Effector memory CD8-positive, alpha-beta T cell (primary cell): ENCODE measurements at regions not wholly inside any gene's neighbourhood (a gene's known extent, or its start where the extent isn't known, plus 50 kb on each side); places are given as distances from the start of the nearest gene placed in this dataset.

Source experiments
- ATAC-seq: fragments of 150-1000 bp; cut with Tn5 transposase; replicated peaks from 2 replicates; pipeline ENCODE4 v1.10.0; 2021; ENCODE audit warnings: mild to moderate bottlenecking, moderate library complexity
- DNase-seq, 3 experiments: peaks; one replicate each; pipeline ENCODE4 v3.0.0; 2021
- H3K27ac Mint-ChIP-seq, 2 donors: one replicate each; pipeline ENCODE4 v1.8.0; 2022; ENCODE audit warnings: mild to moderate bottlenecking in 2 of 2, mixed read lengths in 2 of 2, moderate library complexity in 2 of 2
- H3K27me3 Mint-ChIP-seq, 2 donors: one replicate each; pipeline ENCODE4 v1.8.0; 2022; ENCODE audit warnings: mixed read lengths in 2 of 2
- H3K36me3 Mint-ChIP-seq: one replicate; pipeline ENCODE4 v1.8.0; 2022; ENCODE audit warnings: mild to moderate bottlenecking, moderate library complexity, mixed read lengths; ENCODE audit not compliant: insufficient read depth
- H3K4me1 Mint-ChIP-seq, 2 donors: one replicate each; pipeline ENCODE4 v1.8.0; 2022; ENCODE audit warnings: low read depth in 2 of 2, mixed read lengths in 2 of 2
- H3K4me3 Mint-ChIP-seq, 2 donors: one replicate each; pipeline ENCODE4 v1.8.0; 2022; ENCODE audit warnings: mild to moderate bottlenecking in 2 of 2, mixed read lengths in 2 of 2, moderate library complexity in 2 of 2
- H3K9me3 Mint-ChIP-seq, 2 donors: one replicate each; pipeline ENCODE4 v1.8.0; 2022; ENCODE audit warnings: mixed read lengths in 2 of 2

DNA sequence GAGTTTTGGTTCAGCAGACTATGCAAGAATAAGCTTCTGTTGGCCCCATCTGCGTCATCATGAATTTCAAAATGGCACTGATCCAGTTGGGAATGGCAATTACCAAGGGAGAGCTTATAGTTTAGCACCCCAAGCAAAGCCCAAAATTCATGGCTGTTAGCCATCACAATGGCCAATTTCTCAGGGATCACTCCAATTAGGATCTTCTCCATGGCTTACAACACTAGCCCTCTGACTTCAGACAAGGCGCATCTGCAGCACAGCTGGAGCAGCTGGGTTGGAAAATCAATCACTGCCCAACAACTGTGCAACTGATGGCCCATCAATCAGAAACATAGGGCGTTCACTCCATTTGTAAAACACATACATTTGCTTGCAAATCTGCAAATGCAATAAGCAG lies 273.6 kb downstream of the SRBD1 start:
- H3K4me1 Mint-ChIP-seq: no peaks in the 10 kb centered on the region
- no peaks in the 10 kb centered on the region for H3K36me3 Mint-ChIP-seq
- ATAC-seq (no peak), DNase-seq (no peak)
- no peaks in the 10 kb centered on the region for H3K9me3 Mint-ChIP-seq
- peaks cover 23 to 41% of the 10 kb centered on the region in 2 donors for H3K27me3 Mint-ChIP-seq
- H3K4me3 Mint-ChIP-seq: no peak overlapping the region
- H3K27ac Mint-ChIP-seq: no peak overlapping the region

DNA sequence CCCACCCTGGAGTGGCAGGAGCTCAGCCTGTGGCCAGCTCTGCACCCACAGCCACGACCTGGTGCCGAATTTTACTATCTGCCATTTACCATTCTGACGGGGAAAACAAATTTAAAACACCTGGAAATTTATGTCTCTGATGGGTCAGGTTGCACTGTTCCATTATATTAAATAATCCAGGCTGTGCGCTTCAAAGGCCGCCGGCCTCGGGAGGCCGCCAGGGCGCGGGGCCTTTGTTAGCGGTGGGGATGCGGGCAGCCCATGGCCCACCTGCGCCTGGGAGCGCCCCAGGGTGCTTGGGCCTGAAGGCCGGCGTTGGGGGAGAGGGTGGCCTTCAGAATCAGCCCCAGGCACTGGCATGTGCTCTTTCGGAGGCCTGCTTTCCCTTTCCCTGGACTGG lies 276.9 kb downstream of the SRBD1 start:
- Mint-ChIP-seq H3K27me3 (peaks cover 17 to 34% of the 10 kb centered on the region in 2 donors), H3K4me1 (peaks cover 0 to 3% of the 10 kb centered on the region in 2 donors), H3K9me3 (no peaks in the 10 kb centered on the region), H3K27ac (no peak overlapping the region), H3K4me3 (no peak overlapping the region), H3K36me3 (no peaks in the 10 kb centered on the region)
- ATAC-seq (no peak), DNase-seq (no peak)

DNA sequence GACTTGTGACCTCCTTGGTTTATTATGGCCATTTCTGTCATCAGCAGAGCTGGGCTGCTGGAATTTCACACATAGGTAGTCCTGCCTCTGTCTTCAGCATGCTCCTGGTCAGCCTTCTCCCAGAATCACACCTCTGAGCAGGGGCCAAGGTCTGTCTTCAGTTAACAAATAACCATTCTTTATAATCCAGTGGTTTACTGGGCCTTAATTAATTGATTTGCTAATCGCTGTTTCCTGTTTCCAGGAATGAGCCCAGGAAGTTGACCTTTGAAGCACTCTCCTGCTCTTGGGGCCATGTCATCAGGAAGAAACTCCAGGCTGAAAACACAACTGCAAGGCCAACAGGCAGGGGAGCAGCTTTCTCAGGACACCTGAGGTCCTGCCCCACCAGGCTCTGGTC lies 278.5 kb downstream of the SRBD1 start:
- Mint-ChIP-seq H3K36me3 (no peaks in the 10 kb centered on the region), H3K27ac (no peak overlapping the region), H3K27me3 (peaks cover 13 to 35% of the 10 kb centered on the region in 2 donors), H3K4me3 (no peak overlapping the region), H3K9me3 (no peaks in the 10 kb centered on the region), H3K4me1 (peaks cover 0 to 3% of the 10 kb centered on the region in 2 donors)
- ATAC-seq (no peak), DNase-seq (no peak)

DNA sequence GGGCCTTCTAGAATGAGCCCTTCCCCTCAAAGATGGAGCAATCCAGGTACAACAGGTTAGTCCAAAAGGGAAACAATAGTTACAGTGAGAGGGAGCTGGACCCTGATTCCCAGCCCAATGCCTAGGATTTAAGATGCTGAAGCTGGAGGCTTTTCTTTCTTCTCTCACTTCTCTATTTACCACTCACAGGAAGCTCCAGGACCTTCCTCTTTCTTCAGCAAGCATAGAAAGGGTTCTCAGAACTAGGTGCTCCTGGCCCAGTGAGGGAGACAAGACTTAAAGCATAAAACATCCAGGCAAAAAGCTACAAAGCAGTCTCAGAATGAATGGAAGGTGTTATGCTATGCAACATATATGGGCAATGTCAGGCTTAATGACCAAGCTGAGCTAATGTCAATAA lies 279.0 kb downstream of the SRBD1 start:
- Mint-ChIP-seq H3K4me1 (peaks cover 0 to 3% of the 10 kb centered on the region in 2 donors), H3K9me3 (no peaks in the 10 kb centered on the region), H3K27me3 (peaks cover 13 to 35% of the 10 kb centered on the region in 2 donors), H3K27ac (no peak overlapping the region), H3K4me3 (no peak overlapping the region), H3K36me3 (no peaks in the 10 kb centered on the region)
- no peak for DNase-seq
- ATAC-seq: no peak

DNA sequence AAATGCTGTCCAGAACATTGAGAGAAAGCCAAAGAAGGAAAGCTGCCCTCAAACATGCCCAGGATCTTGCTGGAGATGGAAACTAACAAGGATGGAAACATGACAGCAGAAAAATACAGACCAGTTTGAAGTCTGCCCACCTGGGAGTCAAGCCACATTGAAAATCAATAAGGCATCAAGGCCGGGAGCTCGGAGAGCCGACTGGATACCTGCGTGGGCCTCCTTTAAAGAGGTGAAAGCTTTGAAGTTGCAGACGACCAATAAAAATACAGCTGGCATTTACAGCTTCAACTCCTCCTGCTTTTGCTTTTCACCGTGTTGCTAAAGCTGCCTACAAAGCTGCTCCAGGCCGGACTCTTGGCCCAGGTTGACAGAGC lies 279.7 kb downstream of the SRBD1 start:
- H3K9me3 Mint-ChIP-seq: no peaks in the 10 kb centered on the region
- no peak overlapping the region for H3K27ac Mint-ChIP-seq
- no peak overlapping the region for H3K4me3 Mint-ChIP-seq
- H3K27me3 Mint-ChIP-seq: peaks cover 13 to 42% of the 10 kb centered on the region in 2 donors
- no peaks in the 10 kb centered on the region for H3K36me3 Mint-ChIP-seq
- no peak for DNase-seq
- peaks cover 0 to 3% of the 10 kb centered on the region in 2 donors for H3K4me1 Mint-ChIP-seq
- ATAC-seq: no peak

DNA sequence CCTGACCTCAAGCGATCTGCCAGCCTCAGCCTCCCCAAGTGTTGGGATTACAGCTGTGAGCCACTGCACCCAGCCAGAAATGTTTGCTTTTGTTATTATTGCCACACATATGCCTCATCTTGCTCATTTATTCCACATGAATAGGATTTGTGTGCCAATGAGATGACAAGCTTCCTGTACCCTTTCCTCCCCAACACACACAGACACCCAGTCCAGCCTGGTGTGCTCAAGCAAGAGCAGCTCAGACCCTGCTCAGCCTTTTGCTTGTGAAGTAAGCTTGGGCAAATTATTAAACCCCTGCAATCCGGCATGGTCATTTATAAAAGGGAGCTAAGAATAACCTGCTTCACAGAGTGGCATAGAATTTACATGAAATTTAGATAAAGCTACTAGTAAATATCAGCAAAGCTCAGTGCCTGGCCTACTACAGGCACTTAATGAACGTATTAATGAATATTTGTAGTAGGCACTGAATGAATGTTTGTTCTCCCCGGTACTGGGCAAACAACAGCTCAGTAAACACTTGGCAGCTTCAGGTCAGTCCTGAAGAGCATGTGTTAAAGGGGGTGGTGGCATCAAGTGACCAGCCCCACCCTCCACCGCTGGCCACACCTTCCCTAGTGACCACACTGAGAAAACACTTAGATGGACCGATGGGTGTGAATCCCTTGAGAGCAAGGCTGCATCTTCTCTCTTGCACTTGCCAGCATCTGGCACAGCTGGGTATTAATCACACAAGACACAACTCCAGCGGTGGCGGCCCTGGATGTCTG lies 280.2 kb downstream of the SRBD1 start:
- H3K4me1 Mint-ChIP-seq: peaks cover 0 to 3% of the 10 kb centered on the region in 2 donors
- no peaks in the 10 kb centered on the region for H3K9me3 Mint-ChIP-seq
- H3K27me3 Mint-ChIP-seq: peaks cover 13 to 46% of the 10 kb centered on the region in 2 donors
- no peak overlapping the region for H3K27ac Mint-ChIP-seq
- ATAC-seq (no peak), DNase-seq (no peak)
- no peaks in the 10 kb centered on the region for H3K36me3 Mint-ChIP-seq
- H3K4me3 Mint-ChIP-seq: no peak overlapping the region

DNA sequence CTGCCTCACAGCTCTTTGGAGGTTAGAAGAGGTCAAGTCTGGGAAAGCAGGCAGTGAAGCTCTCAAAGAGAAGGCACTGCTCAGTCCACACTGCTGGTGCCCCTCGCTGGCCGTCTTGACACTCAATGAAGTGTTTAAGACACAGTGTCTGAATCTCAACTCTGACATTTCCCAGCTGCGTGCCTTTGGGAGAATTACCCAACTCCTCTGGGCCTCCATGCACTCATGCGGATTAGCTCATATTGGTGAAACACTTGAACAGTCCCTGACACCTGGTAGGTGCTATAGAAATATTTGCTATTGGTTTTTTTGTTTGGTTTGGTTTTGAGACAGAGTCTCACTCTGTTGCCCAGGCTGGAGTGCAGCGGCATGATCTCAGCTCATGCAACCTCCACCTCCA lies 281.0 kb downstream of the SRBD1 start:
- H3K27me3 Mint-ChIP-seq: peaks cover 13 to 44% of the 10 kb centered on the region in 2 donors
- H3K4me1 Mint-ChIP-seq: peaks cover 0 to 3% of the 10 kb centered on the region in 2 donors
- H3K36me3 Mint-ChIP-seq: no peaks in the 10 kb centered on the region
- no peaks in the 10 kb centered on the region for H3K9me3 Mint-ChIP-seq
- no peak for ATAC-seq
- H3K27ac Mint-ChIP-seq: no peak overlapping the region
- DNase-seq: no peak
- H3K4me3 Mint-ChIP-seq: no peak overlapping the region

DNA sequence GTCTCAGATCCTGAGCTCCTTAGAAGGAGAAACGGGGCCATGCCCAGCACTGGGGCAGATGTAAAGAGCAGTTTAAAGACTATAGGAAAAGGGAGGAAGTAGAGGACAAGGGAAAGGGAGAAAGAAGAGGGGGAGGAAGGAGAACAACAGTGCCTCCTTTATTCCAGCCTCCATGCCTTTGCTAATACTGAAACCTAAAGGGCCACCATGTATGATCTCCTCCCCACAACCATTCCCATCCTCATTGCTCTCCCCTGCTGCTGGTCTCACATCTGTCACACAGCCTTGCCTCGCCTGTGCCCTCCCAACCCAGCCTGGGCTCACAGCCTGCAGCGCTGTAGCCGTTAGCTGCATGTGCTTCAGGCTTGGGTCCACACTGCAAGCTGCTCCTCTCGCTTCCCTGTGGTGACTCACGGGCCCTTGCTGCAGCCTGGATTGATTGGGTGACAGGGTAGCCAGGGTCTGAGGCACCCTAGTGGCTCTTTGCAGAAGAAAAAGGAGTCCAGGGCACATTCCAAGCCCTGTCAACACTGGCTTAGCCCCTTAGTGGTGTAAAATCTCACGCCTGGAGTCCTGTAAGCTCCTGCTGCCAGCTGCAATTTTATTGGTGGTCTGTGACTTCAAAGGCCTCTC lies 281.9 kb downstream of the SRBD1 start:
- Mint-ChIP-seq H3K27me3 (peaks cover 13 to 37% of the 10 kb centered on the region in 2 donors), H3K9me3 (no peaks in the 10 kb centered on the region), H3K4me3 (no peak overlapping the region), H3K36me3 (no peaks in the 10 kb centered on the region), H3K27ac (no peak overlapping the region), H3K4me1 (peaks cover 0 to 3% of the 10 kb centered on the region in 2 donors)
- DNase-seq: no peak
- ATAC-seq: no peak

DNA sequence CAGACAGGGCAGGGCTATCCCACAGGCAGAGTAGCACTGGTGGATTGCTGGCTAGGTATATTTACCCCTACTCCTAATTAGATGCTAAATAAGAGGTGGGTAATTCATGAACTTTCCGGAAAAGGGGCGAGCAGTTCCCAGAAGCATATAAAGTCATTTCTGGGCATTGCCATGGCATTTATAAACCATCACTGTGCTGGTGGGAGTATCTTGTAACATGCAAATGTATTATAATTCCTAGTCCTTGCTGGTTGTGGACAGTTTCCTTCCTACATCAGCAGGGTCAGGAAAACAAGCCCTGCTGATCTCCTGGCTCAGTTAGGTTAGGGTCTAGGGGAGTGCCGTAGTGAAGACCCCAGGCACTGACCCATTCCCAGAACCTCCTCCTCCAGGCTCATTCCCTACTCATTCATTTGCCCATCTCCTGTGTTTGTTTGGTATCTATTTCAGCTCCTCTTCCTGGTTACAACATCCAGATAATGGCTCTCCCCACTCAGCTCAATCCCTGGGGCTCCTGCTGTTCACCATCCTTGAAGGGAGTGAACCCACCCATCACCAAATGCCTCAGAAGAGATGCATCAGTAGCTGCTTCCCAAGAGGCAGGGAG lies 282.7 kb downstream of the SRBD1 start:
- Mint-ChIP-seq H3K36me3 (no peaks in the 10 kb centered on the region), H3K4me3 (no peak overlapping the region), H3K9me3 (no peaks in the 10 kb centered on the region)

DNA sequence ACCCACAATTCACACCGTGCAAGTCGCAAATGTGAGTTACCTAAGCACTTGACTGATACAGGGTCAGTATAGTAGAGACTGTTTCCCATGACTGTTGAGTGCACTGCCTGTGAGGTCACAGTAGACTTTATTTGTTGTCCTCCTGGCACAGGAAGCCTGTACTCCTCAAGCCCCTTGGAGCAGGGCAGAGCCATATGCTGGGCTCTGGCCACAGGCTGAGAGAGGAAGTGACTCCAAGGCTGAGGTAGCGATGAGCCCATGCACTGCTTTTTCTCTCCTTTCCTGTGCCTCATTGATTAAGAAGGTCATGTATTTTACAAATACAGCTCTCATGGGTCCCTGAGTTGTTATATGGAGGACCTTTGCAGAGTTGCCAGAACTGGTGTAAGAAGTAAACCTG lies 287.7 kb downstream of the SRBD1 start:
- Mint-ChIP-seq H3K27me3 (peaks cover 17 to 38% of the 10 kb centered on the region in 2 donors), H3K4me1 (no peaks in the 10 kb centered on the region), H3K36me3 (peaks cover 2% of the 10 kb centered on the region), H3K27ac (no peak overlapping the region), H3K4me3 (no peak overlapping the region), H3K9me3 (no peaks in the 10 kb centered on the region)
- DNase-seq (no peak), ATAC-seq (no peak)

More for the DNA sequence above, 282.7 kb downstream of the SRBD1 start:
- no peak overlapping the region for H3K27ac Mint-ChIP-seq
- DNase-seq (no peak), ATAC-seq (no peak)
- peaks cover 0 to 3% of the 10 kb centered on the region in 2 donors for H3K4me1 Mint-ChIP-seq
- H3K27me3 Mint-ChIP-seq: peaks cover 13 to 36% of the 10 kb centered on the region in 2 donors

DNA sequence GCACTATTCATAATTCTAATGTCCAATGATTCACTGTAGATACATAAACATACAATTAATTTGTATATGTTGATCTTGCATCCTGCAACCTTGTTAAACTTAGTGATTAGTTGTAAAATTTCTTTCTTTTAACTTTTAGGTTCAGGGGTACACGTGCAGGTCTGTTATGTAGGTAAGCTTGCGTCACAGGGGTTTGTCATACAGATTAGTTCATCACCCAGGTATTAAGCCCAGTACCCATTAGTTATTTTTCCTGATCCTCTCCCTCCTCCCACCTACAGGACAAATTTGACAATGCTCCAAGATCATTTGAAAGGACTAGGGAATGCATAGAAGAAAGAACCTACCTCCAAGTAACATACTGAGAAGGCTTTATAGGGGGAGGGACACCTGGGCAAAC lies 290.1 kb downstream of the SRBD1 start:
- H3K4me3 Mint-ChIP-seq: no peak overlapping the region
- no peaks in the 10 kb centered on the region for H3K4me1 Mint-ChIP-seq
- H3K36me3 Mint-ChIP-seq: peaks cover 2% of the 10 kb centered on the region
- ATAC-seq (no peak), DNase-seq (no peak)
- peaks cover 17 to 27% of the 10 kb centered on the region in 2 donors for H3K27me3 Mint-ChIP-seq
- no peaks in the 10 kb centered on the region for H3K9me3 Mint-ChIP-seq
- H3K27ac Mint-ChIP-seq: no peak overlapping the region

DNA sequence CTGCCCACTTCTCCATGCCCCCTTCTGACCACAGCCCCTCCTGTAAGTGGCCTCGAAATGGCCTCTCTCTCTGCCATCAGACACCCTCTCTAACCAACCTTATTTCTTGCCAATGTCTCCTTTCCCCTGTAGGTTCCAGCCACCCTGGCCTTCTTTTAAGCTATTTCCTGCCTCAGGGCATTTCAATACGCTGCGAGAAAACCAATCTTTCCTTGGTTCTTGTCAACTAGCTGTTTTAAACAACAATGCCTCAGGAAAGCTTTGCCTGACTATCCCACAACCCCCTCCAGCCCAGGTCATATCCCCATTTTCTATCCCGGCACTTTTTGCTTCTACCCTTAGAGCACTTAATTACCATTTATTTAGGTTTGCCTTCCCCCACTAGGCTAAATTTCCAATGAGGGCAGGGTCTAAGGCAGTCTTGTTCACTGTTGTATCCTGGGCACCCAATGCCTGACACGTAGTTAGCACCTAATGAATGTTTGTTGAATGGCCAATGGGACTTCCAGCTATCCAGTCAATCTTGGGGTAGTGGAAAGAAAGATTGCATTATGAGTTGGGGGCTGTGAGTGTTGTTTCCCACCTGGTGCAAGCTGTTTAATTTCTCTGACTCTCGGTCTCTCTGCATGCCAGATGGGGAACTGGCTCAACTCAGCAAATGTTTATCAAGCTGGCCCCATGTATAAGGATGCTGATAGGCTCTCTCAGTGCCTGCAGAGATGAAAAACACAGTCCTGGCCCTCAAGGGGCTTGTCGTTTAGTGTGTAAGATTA lies 291.2 kb downstream of the SRBD1 start:
- no peaks in the 10 kb centered on the region for H3K9me3 Mint-ChIP-seq
- H3K4me1 Mint-ChIP-seq: no peaks in the 10 kb centered on the region
- ATAC-seq (no peak), DNase-seq (no peak)
- no peak overlapping the region for H3K4me3 Mint-ChIP-seq
- H3K27ac Mint-ChIP-seq: no peak overlapping the region
- peaks cover 2% of the 10 kb centered on the region for H3K36me3 Mint-ChIP-seq
- H3K27me3 Mint-ChIP-seq: peaks cover 17 to 27% of the 10 kb centered on the region in 2 donors

DNA sequence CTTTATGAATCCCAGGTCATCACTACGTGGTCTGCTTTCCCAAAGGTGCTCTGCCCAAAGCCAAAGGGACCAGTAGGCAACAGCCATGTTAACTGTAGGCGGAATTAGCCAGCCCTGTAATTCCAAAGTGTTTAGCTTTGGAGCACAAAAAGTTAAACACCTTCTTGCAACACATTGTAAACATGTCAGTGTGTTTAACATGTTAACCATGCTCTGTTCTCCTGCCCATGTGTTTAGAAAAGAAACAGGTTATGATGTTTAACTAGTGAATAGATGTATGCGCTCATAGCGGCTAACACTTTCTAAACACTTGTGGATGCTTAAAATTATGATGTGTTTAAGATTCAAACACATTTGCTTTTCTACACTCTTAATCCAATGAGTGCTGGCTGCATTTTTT lies 292.4 kb downstream of the SRBD1 start:
- Mint-ChIP-seq H3K27ac (no peak overlapping the region), H3K9me3 (no peaks in the 10 kb centered on the region), H3K4me1 (no peaks in the 10 kb centered on the region), H3K4me3 (no peak overlapping the region), H3K27me3 (peaks cover 17 to 27% of the 10 kb centered on the region in 2 donors), H3K36me3 (peaks cover 2% of the 10 kb centered on the region)
- no peak for DNase-seq
- ATAC-seq: no peak
